GM23338 (cell line): ENCODE measurements at regions not wholly inside any gene's neighbourhood (a gene's known extent, or its start where the extent isn't known, plus 50 kb on each side); places are given as distances from the start of the nearest gene placed in this dataset.

Experiments used
- ATAC-seq: fragments of 200-7000 bp; cut with Tn5 transposase; 3 replicates; pipeline ENCODE4 v1.9.1; 2020
- DNase-seq: peaks from one replicate; pipeline ENCODE4 v3.0.0-alpha.2; 2015; ENCODE audit warnings: low spot score
- H2AFZ ChIP-seq: fragments of 200-600 bp; sonication (generic); 2 replicates; pipeline ENCODE4 v1.8.0; 2016; ENCODE audit warnings: antibody characterized with exemption, mild to moderate bottlenecking, moderate library complexity
- H3F3A ChIP-seq: fragments of 200-600 bp; sonication (generic); replicated peaks from 2 replicates; pipeline ENCODE4 v1.8.0; 2017; ENCODE audit warnings: antibody characterized with exemption, mixed run types, low read depth
- H3K27ac ChIP-seq: fragments of 200-600 bp; sonication (generic); 2 replicates; pipeline ENCODE4 v1.6.1; 2016; ENCODE audit warnings: low read depth
- H3K27me3 ChIP-seq: fragments of 200-600 bp; sonication (generic); 2 replicates; pipeline ENCODE4 v1.8.0; 2016; ENCODE audit warnings: mild to moderate bottlenecking, mixed run types, moderate library complexity; ENCODE audit not compliant: insufficient read depth
- H3K36me3 ChIP-seq: fragments of 200-600 bp; sonication (generic); 2 replicates; pipeline ENCODE4 v1.8.0; 2016; ENCODE audit warnings: mild to moderate bottlenecking; ENCODE audit not compliant: insufficient read depth
- H3K4me1 ChIP-seq: fragments of 200-600 bp; sonication (generic); 2 replicates; pipeline ENCODE4 v1.8.0; 2016; ENCODE audit warnings: mild to moderate bottlenecking, moderate library complexity; ENCODE audit not compliant: insufficient read depth
- H3K4me2 ChIP-seq: fragments of 200-600 bp; sonication (generic); 2 replicates; pipeline ENCODE4 v1.7.1; 2017; ENCODE audit warnings: mixed run types
- H3K4me3 ChIP-seq: fragments of 200-600 bp; sonication (generic); 2 replicates; pipeline ENCODE4 v1.6.1; 2016; ENCODE audit warnings: mixed run types
- H3K79me2 ChIP-seq: fragments of 200-600 bp; sonication (generic); replicated peaks from 2 replicates; pipeline ENCODE4 v1.8.0; 2017; ENCODE audit warnings: mild to moderate bottlenecking; ENCODE audit not compliant: insufficient read depth
- H3K9me2 ChIP-seq: fragments of 200-600 bp; sonication (generic); 2 replicates; pipeline ENCODE4 v1.8.0; 2017; ENCODE audit not compliant: insufficient read depth
- H4K20me1 ChIP-seq: fragments of 200-600 bp; sonication (generic); replicated peaks from 2 replicates; pipeline ENCODE4 v1.8.0; 2017; ENCODE audit warnings: mild to moderate bottlenecking; ENCODE audit not compliant: insufficient read depth
- H3K27ac Mint-ChIP-seq: 2 replicates; pipeline ENCODE4 v1.8.0; 2020; ENCODE audit warnings: inconsistent platforms, mild to moderate bottlenecking, moderate library complexity, mixed read lengths
- H3K27me3 Mint-ChIP-seq: 3 replicates; pipeline ENCODE4 v1.8.0; 2022; ENCODE audit warnings: low read depth, mild to moderate bottlenecking, moderate library complexity, mixed read lengths, inconsistent platforms; ENCODE audit not compliant: insufficient read depth, poor library complexity
- H3K36me3 Mint-ChIP-seq: 3 replicates; pipeline ENCODE4 v1.8.0; 2021; ENCODE audit warnings: low read depth, mild to moderate bottlenecking, inconsistent platforms, moderate library complexity, mixed read lengths
- H3K4me1 Mint-ChIP-seq: 3 replicates; pipeline ENCODE4 v1.8.0; 2020; ENCODE audit warnings: mild to moderate bottlenecking, inconsistent platforms, mixed read lengths
- H3K4me3 Mint-ChIP-seq: 3 replicates; pipeline ENCODE4 v1.8.0; 2021; ENCODE audit warnings: moderate library complexity, mild to moderate bottlenecking, inconsistent platforms, mixed read lengths
- H3K9me3 Mint-ChIP-seq: 3 replicates; pipeline ENCODE4 v1.8.0; 2020; ENCODE audit warnings: moderate library complexity, mild to moderate bottlenecking, inconsistent platforms, mixed read lengths
- CREB1 ChIP-seq: fragments of 250-450 bp; sonication (Bioruptor Pico); IDR thresholded peaks from 2 replicates; pipeline ENCODE4 v1.5.0; 2020; ENCODE audit warnings: low read depth, mild to moderate bottlenecking, moderate library complexity
- EZH2 ChIP-seq: fragments of 200-600 bp; sonication (generic); IDR thresholded peaks from one replicate; pipeline ENCODE4 v1.8.0; 2017; ENCODE audit warnings: antibody characterized with exemption, mild to moderate bottlenecking, low read depth; ENCODE audit not compliant: unreplicated experiment
- EZH2phosphoT487 ChIP-seq: fragments of 200-600 bp; sonication (generic); IDR thresholded peaks from one replicate; pipeline ENCODE4 v1.8.1; 2018; ENCODE audit warnings: antibody characterized with exemption; ENCODE audit not compliant: unreplicated experiment
- JUNB ChIP-seq: IDR thresholded peaks from one replicate; pipeline ENCODE4 v1.6.1; 2016; ENCODE audit warnings: antibody characterized with exemption; ENCODE audit not compliant: unreplicated experiment
- NANOG ChIP-seq: IDR thresholded peaks from 2 replicates; pipeline ENCODE4 v1.6.1; 2016; ENCODE audit warnings: antibody characterized with exemption, borderline replicate concordance
- POLR2AphosphoS5 ChIP-seq: IDR thresholded peaks from 2 replicates; pipeline ENCODE4 v1.6.1; 2016; ENCODE audit warnings: antibody characterized with exemption, low read depth
- STAT1 ChIP-seq: IDR thresholded peaks from one replicate; pipeline ENCODE4 v1.6.1; 2016; ENCODE audit warnings: antibody characterized with exemption; ENCODE audit not compliant: unreplicated experiment
- ZNF114 ChIP-seq: fragments of 250-450 bp; sonication (Bioruptor Pico); IDR thresholded peaks from 2 replicates; pipeline ENCODE4 v1.5.0; 2020; ENCODE audit warnings: mild to moderate bottlenecking, moderate library complexity
- ZNF331 ChIP-seq: fragments of 250-450 bp; sonication (Bioruptor Pico); IDR thresholded peaks from 2 replicates; pipeline ENCODE4 v1.5.0; 2020; ENCODE audit warnings: low read depth, mild to moderate bottlenecking, moderate library complexity
- TF ChIP-seq, protein P1 (sequence below): IDR thresholded peaks from one replicate; pipeline ENCODE4 v1.6.1; 2018; ENCODE audit warnings: antibody characterized with exemption; ENCODE audit not compliant: unreplicated experiment
- TF ChIP-seq, protein P2 (sequence below): IDR thresholded peaks from 2 replicates; pipeline ENCODE4 v1.6.1; 2016; ENCODE audit warnings: antibody characterized with exemption
- TF ChIP-seq, protein P3 (sequence below): fragments of 250-450 bp; sonication (Bioruptor Pico); IDR thresholded peaks from 2 replicates; pipeline ENCODE4 v1.5.0; 2020; ENCODE audit warnings: mild to moderate bottlenecking, moderate library complexity
- TF ChIP-seq, protein P4 (sequence below), 2 experiments: fragments of 200-600 bp in 1 of 2; sonication (generic) in 1 of 2; conservative IDR thresholded peaks; 2 replicates each; pipeline versions ENCODE4 v1.5.1 to v1.6.1; 2016 to 2017; ENCODE audit warnings: antibody characterized with exemption in 2 of 2, low read depth in 2 of 2, mild to moderate bottlenecking in 2 of 2, moderate library complexity in 1 of 2

DNA sequence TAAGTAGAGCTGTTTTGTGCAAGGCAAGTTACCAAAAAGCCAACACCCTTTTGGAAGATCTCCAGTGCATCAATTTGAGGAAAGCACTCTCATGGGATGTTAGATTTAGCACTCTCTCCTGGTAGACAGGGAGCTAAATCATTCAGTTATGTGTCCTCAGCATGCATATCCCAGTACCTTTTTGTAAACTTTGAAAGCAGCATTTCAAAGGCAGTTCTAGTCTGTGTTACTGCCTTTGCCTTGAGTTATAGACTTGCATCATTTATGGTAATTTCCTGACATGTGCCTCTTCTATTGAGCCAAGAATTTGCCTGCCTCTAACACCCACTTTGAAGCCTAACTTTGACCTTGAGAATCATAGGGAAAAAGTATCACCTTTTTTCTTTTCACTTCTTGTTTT, 120.6 kb downstream of the KIF4B start:
- Histone ChIP-seq H3K4me3 (no peak overlapping the region), H4K20me1 (no peaks in the 10 kb centered on the region), H3K79me2 (no peaks in the 10 kb centered on the region), H3K4me1 (no peaks in the 10 kb centered on the region), H3K36me3 (no peaks in the 10 kb centered on the region), H3K27ac (no peak overlapping the region), H3K9me2 (peaks cover 17% of the 10 kb centered on the region), H3K4me2 (no peak overlapping the region), H2AFZ (no peak overlapping the region), H3K27me3 (no peaks in the 10 kb centered on the region), H3F3A (no peaks in the 10 kb centered on the region)
- Mint-ChIP-seq H3K4me3 (no peak overlapping the region), H3K4me1 (no peaks in the 10 kb centered on the region), H3K27me3 (no peaks in the 10 kb centered on the region), H3K27ac (no peak overlapping the region), H3K9me3 (no peaks in the 10 kb centered on the region), H3K36me3 (no peaks in the 10 kb centered on the region)
- ATAC-seq (no peak), DNase-seq (no peak)
- TF ChIP-seq NANOG (no peak), ZNF331 (no peak), POLR2AphosphoS5 (no peak), CREB1 (CRISPR knock-in tag) (no peak), JUNB (no peak), EZH2 (no peak), EZH2phosphoT487 (no peak), ZNF114 (CRISPR knock-in tag) (no peak), STAT1 (no peak)
- TF ChIP-seq, protein P1, sequence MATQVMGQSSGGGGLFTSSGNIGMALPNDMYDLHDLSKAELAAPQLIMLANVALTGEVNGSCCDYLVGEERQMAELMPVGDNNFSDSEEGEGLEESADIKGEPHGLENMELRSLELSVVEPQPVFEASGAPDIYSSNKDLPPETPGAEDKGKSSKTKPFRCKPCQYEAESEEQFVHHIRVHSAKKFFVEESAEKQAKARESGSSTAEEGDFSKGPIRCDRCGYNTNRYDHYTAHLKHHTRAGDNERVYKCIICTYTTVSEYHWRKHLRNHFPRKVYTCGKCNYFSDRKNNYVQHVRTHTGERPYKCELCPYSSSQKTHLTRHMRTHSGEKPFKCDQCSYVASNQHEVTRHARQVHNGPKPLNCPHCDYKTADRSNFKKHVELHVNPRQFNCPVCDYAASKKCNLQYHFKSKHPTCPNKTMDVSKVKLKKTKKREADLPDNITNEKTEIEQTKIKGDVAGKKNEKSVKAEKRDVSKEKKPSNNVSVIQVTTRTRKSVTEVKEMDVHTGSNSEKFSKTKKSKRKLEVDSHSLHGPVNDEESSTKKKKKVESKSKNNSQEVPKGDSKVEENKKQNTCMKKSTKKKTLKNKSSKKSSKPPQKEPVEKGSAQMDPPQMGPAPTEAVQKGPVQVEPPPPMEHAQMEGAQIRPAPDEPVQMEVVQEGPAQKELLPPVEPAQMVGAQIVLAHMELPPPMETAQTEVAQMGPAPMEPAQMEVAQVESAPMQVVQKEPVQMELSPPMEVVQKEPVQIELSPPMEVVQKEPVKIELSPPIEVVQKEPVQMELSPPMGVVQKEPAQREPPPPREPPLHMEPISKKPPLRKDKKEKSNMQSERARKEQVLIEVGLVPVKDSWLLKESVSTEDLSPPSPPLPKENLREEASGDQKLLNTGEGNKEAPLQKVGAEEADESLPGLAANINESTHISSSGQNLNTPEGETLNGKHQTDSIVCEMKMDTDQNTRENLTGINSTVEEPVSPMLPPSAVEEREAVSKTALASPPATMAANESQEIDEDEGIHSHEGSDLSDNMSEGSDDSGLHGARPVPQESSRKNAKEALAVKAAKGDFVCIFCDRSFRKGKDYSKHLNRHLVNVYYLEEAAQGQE, result no peak
- TF ChIP-seq, protein P2, sequence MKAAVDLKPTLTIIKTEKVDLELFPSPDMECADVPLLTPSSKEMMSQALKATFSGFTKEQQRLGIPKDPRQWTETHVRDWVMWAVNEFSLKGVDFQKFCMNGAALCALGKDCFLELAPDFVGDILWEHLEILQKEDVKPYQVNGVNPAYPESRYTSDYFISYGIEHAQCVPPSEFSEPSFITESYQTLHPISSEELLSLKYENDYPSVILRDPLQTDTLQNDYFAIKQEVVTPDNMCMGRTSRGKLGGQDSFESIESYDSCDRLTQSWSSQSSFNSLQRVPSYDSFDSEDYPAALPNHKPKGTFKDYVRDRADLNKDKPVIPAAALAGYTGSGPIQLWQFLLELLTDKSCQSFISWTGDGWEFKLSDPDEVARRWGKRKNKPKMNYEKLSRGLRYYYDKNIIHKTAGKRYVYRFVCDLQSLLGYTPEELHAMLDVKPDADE, result no peak
- TF ChIP-seq, protein P3, sequence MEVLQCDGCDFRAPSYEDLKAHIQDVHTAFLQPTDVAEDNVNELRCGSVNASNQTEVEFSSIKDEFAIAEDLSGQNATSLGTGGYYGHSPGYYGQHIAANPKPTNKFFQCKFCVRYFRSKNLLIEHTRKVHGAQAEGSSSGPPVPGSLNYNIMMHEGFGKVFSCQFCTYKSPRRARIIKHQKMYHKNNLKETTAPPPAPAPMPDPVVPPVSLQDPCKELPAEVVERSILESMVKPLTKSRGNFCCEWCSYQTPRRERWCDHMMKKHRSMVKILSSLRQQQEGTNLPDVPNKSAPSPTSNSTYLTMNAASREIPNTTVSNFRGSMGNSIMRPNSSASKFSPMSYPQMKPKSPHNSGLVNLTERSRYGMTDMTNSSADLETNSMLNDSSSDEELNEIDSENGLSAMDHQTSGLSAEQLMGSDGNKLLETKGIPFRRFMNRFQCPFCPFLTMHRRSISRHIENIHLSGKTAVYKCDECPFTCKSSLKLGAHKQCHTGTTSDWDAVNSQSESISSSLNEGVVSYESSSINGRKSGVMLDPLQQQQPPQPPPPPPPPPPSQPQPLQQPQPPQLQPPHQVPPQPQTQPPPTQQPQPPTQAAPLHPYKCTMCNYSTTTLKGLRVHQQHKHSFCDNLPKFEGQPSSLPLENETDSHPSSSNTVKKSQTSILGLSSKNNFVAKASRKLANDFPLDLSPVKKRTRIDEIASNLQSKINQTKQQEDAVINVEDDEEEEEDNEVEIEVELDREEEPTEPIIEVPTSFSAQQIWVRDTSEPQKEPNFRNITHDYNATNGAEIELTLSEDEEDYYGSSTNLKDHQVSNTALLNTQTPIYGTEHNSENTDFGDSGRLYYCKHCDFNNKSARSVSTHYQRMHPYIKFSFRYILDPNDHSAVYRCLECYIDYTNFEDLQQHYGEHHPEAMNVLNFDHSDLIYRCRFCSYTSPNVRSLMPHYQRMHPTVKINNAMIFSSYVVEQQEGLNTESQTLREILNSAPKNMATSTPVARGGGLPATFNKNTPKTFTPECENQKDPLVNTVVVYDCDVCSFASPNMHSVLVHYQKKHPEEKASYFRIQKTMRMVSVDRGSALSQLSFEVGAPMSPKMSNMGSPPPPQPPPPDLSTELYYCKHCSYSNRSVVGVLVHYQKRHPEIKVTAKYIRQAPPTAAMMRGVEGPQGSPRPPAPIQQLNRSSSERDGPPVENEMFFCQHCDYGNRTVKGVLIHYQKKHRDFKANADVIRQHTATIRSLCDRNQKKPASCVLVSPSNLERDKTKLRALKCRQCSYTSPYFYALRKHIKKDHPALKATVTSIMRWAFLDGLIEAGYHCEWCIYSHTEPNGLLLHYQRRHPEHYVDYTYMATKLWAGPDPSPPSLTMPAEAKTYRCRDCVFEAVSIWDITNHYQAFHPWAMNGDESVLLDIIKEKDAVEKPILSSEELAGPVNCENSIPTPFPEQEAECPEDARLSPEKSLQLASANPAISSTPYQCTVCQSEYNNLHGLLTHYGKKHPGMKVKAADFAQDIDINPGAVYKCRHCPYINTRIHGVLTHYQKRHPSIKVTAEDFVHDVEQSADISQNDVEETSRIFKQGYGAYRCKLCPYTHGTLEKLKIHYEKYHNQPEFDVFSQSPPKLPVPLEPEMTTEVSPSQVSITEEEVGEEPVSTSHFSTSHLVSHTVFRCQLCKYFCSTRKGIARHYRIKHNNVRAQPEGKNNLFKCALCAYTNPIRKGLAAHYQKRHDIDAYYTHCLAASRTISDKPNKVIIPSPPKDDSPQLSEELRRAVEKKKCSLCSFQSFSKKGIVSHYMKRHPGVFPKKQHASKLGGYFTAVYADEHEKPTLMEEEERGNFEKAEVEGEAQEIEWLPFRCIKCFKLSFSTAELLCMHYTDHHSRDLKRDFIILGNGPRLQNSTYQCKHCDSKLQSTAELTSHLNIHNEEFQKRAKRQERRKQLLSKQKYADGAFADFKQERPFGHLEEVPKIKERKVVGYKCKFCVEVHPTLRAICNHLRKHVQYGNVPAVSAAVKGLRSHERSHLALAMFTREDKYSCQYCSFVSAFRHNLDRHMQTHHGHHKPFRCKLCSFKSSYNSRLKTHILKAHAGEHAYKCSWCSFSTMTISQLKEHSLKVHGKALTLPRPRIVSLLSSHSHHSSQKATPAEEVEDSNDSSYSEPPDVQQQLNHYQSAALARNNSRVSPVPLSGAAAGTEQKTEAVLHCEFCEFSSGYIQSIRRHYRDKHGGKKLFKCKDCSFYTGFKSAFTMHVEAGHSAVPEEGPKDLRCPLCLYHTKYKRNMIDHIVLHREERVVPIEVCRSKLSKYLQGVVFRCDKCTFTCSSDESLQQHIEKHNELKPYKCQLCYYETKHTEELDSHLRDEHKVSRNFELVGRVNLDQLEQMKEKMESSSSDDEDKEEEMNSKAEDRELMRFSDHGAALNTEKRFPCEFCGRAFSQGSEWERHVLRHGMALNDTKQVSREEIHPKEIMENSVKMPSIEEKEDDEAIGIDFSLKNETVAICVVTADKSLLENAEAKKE, result no peak
- TF ChIP-seq, protein P4, sequence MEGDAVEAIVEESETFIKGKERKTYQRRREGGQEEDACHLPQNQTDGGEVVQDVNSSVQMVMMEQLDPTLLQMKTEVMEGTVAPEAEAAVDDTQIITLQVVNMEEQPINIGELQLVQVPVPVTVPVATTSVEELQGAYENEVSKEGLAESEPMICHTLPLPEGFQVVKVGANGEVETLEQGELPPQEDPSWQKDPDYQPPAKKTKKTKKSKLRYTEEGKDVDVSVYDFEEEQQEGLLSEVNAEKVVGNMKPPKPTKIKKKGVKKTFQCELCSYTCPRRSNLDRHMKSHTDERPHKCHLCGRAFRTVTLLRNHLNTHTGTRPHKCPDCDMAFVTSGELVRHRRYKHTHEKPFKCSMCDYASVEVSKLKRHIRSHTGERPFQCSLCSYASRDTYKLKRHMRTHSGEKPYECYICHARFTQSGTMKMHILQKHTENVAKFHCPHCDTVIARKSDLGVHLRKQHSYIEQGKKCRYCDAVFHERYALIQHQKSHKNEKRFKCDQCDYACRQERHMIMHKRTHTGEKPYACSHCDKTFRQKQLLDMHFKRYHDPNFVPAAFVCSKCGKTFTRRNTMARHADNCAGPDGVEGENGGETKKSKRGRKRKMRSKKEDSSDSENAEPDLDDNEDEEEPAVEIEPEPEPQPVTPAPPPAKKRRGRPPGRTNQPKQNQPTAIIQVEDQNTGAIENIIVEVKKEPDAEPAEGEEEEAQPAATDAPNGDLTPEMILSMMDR (conservative IDR thresholded peaks at IDR 0.05; ENCODE audit: low read depth in 2 of 2), result no peak
